Erythroblast (primary cell): ENCODE measurements at regions not wholly inside any gene's neighbourhood (a gene's known extent, or its start where the extent isn't known, plus 50 kb on each side); places are given as distances from the start of the nearest gene placed in this dataset.

ENCODE experiments used
- DNase-seq, 2 experiments: peaks; one replicate each; lab custom pipeline; 2025; lab: John Stamatoyannopoulos, UW
- GATA1 ChIP-seq: IDR thresholded peaks from 2 replicates; pipeline ENCODE4 v1.6.1; 2011; ENCODE audit warnings: low read depth, mild to moderate bottlenecking, control low read depth, low read length, moderate library complexity
- POLR2A ChIP-seq: IDR thresholded peaks from 2 replicates; pipeline ENCODE4 v1.6.1; 2011; ENCODE audit warnings: mild to moderate bottlenecking, low read length

DNA sequence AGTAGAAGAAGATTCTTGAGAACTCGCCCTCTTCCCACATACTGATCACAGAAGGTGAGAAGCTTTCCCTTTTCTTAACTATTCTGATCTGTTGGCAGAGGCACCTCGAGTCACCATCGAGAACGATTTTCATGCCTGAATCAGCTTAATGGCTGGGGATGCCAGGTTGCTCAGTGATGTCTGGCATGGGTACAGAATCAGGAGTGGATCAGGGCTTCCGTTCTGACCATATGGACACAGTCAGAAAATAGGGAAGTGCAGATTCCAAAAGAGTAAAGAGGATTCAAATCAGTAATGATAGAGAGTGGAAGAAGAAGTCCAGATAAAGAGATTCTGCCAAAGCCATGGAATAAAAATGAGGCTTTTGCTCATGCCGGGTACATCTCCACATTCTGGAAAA, 52.0 kb upstream of the GRB10 start:
- TF ChIP-seq GATA1 (no peak), POLR2A (no peak)
- DNase-seq: no peak

DNA sequence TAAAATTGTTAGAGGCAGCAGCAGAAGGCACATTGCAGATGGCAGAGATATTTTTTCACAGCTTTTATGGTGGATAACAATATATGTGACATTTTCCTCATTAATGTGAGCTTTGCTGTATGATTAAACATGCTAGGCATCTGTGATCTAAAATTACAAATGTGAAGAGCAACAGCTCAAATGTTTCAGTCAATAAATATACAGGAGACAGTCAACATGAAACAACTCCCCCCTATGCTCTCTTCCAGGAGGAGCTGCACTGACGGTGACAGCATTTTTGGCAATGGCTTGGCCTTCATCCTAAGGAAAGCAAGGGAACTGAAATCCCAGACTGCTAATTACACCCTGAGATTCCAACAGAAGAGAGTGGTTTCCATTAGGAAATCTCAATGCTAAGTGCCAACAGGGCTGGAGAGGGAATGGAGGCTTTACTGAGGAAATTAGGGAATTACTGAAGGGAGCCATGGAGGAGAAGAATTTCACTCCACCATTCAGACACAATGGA, 51.4 kb upstream of the GRB10 start:
- no peak for DNase-seq
- TF ChIP-seq GATA1 (no peak), POLR2A (no peak)

DNA sequence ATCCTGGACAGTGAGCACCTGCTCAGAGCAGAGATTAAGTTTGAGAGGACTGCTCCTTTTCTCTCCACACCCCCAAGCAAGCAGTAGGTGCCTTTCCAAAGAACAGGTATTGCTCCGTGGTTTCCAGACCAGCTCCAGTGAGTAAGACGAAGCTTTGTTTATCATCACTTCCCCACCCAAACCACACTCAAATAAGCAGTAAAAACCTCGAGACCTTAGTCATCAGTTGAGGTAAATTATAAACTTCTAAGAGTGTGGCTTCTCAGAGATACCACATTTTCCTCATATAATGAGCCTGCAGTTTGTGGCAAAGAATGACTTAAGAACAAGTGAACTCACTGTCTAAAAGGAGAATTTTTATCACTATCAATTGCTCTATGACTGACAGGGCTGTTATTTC, 50.0 kb upstream of the GRB10 start:
- no peak for DNase-seq
- no peak for TF ChIP-seq GATA1
